CD4-positive, CD25-positive, alpha-beta regulatory T cell (primary cell): ENCODE measurements at regions not wholly inside any gene's neighbourhood (a gene's known extent, or its start where the extent isn't known, plus 50 kb on each side); places are given as distances from the start of the nearest gene placed in this dataset.

Source experiments
- ATAC-seq, 2 donors: fragments of 150-1000 bp; cut with Tn5 transposase; one replicate each; pipeline ENCODE4 v1.10.0; 2021; ENCODE audit warnings: low read depth in 2 of 2, moderate number of reproducible peaks in 2 of 2, moderate library complexity in 1 of 2
- DNase-seq, 3 donors: peaks; one replicate each; pipeline versions ENCODE4 v3.0.0 to v3.0.0-alpha.2; 2012 to 2022; ENCODE audit warnings: mixed read lengths in 1 of 3
- H3K27ac ChIP-seq: one replicate; pipeline ENCODE4 v1.7.0; 2013; ENCODE audit warnings: mild to moderate bottlenecking, low read length; ENCODE audit not compliant: insufficient read depth, poor library complexity, severe bottlenecking
- H3K27me3 ChIP-seq: one replicate; pipeline ENCODE4 v1.7.0; 2013; ENCODE audit warnings: low read length; ENCODE audit not compliant: control insufficient read depth, insufficient read depth
- H3K36me3 ChIP-seq: one replicate; pipeline ENCODE4 v1.7.0; 2013; ENCODE audit warnings: mild to moderate bottlenecking, low read length, moderate library complexity; ENCODE audit not compliant: control insufficient read depth, insufficient read depth
- H3K4me1 ChIP-seq: 2 replicates; pipeline ENCODE4 v1.7.0; 2013; ENCODE audit warnings: mild to moderate bottlenecking, low read length; ENCODE audit not compliant: insufficient read depth, control insufficient read depth, poor library complexity, severe bottlenecking
- H3K4me3 ChIP-seq: one replicate; pipeline ENCODE4 v1.7.0; 2013; ENCODE audit warnings: low read depth, mild to moderate bottlenecking, low read length, moderate library complexity
- H3K9me3 ChIP-seq, 2 experiments: 1 replicate in 1 of 2; 2 replicates in 1 of 2; pipeline ENCODE4 v1.7.0; 2013; ENCODE audit warnings: low read length in 2 of 2, mild to moderate bottlenecking in 1 of 2, moderate library complexity in 1 of 2; ENCODE audit not compliant: control insufficient read depth in 2 of 2
- H3K27ac Mint-ChIP-seq, 3 donors: one replicate each; pipeline ENCODE4 v1.8.0; 2020 to 2022; ENCODE audit warnings: mild to moderate bottlenecking in 3 of 3, mixed read lengths in 3 of 3, moderate library complexity in 2 of 3
- H3K27me3 Mint-ChIP-seq: one replicate; pipeline ENCODE4 v1.8.0; 2022; ENCODE audit warnings: mild to moderate bottlenecking, mixed read lengths
- H3K36me3 Mint-ChIP-seq: one replicate; pipeline ENCODE4 v1.8.0; 2020; ENCODE audit warnings: mixed read lengths
- H3K4me1 Mint-ChIP-seq, 4 donors: one replicate each; pipeline ENCODE4 v1.8.0; 2020 to 2022; ENCODE audit warnings: mixed read lengths in 4 of 4, mild to moderate bottlenecking in 1 of 4
- H3K4me3 Mint-ChIP-seq, 4 donors: one replicate each; pipeline ENCODE4 v1.8.0; 2020 to 2022; ENCODE audit warnings: mild to moderate bottlenecking in 4 of 4, mixed read lengths in 4 of 4, moderate library complexity in 3 of 4
- H3K9me3 Mint-ChIP-seq, 7 donors: one replicate each; pipeline ENCODE4 v1.8.0; 2020 to 2022; ENCODE audit warnings: mixed read lengths in 7 of 7, mild to moderate bottlenecking in 3 of 7, moderate library complexity in 2 of 7

GRCh38 chr2:240225660-240226475, 85.4 kb upstream of the OTOS start:
- Histone ChIP-seq H3K27ac (no peak overlapping the region), H3K27me3 (peaks cover 6% of the 10 kb centered on the region), H3K4me1 (no peaks in the 10 kb centered on the region), H3K36me3 (no peaks in the 10 kb centered on the region), H3K4me3 (no peak overlapping the region), H3K9me3 (peaks cover 5 to 13% of the 10 kb centered on the region in 2 experiments)
- ATAC-seq (no peak), DNase-seq (no peak)
- H3K27ac Mint-ChIP-seq = peak overlapping the region in 1 of 3 donors; percentile 84
- H3K4me3 Mint-ChIP-seq = no peak overlapping the region
- H3K36me3 Mint-ChIP-seq = no peaks in the 10 kb centered on the region
- H3K4me1 Mint-ChIP-seq = peaks cover 0 to 4% (median 0%) of the 10 kb centered on the region in 4 donors
- peaks cover 0 to 23% (median 4%) of the 10 kb centered on the region in 7 donors for H3K9me3 Mint-ChIP-seq
- H3K27me3 Mint-ChIP-seq = peaks cover 28% of the 10 kb centered on the region

- Histone ChIP-seq H3K9me3 (peaks cover 5 to 13% of the 10 kb centered on the region in 2 experiments), H3K4me1 (no peaks in the 10 kb centered on the region), H3K4me3 (no peak overlapping the region), H3K27me3 (peaks cover 6% of the 10 kb centered on the region), H3K27ac (no peak overlapping the region), H3K36me3 (no peaks in the 10 kb centered on the region)
- Mint-ChIP-seq H3K9me3 (peaks cover 0 to 23% (median 4%) of the 10 kb centered on the region in 7 donors), H3K27ac (no peak overlapping the region), H3K4me3 (no peak overlapping the region), H3K36me3 (no peaks in the 10 kb centered on the region), H3K27me3 (peaks cover 33% of the 10 kb centered on the region), H3K4me1 (peaks cover 0 to 4% (median 0%) of the 10 kb centered on the region in 4 donors)
- ATAC-seq = no peak
- no peak for DNase-seq
Measured at GRCh38 chr2:240226672-240227537, 86.4 kb upstream of the OTOS start.

- H3K27ac Mint-ChIP-seq = no peak overlapping the region
- ATAC-seq = no peak
- no peaks in the 10 kb centered on the region for H3K36me3 Mint-ChIP-seq
- Histone ChIP-seq H3K9me3 (peaks cover 5 to 13% of the 10 kb centered on the region in 2 experiments), H3K27me3 (peaks cover 6% of the 10 kb centered on the region), H3K4me3 (no peak overlapping the region), H3K36me3 (no peaks in the 10 kb centered on the region), H3K27ac (no peak overlapping the region), H3K4me1 (peaks cover 2% of the 10 kb centered on the region)
- no peak for DNase-seq
- H3K9me3 Mint-ChIP-seq = peaks cover 0 to 23% (median 4%) of the 10 kb centered on the region in 7 donors
- peaks cover 0 to 4% (median 0%) of the 10 kb centered on the region in 4 donors for H3K4me1 Mint-ChIP-seq
- H3K27me3 Mint-ChIP-seq = peaks cover 33% of the 10 kb centered on the region
- no peak overlapping the region for H3K4me3 Mint-ChIP-seq
Measured at GRCh38 chr2:240227538-240228428, 87.3 kb upstream of the OTOS start.

GRCh38 chr2:240229005-240229404, 88.5 kb upstream of the OTOS start:
- no peak overlapping the region for H3K4me3 ChIP-seq
- no peak overlapping the region for H3K27ac ChIP-seq
- peaks cover 0 to 23% (median 4%) of the 10 kb centered on the region in 7 donors for H3K9me3 Mint-ChIP-seq
- peaks cover 5 to 13% of the 10 kb centered on the region in 2 experiments for H3K9me3 ChIP-seq
- peaks cover 29% of the 10 kb centered on the region for H3K27me3 Mint-ChIP-seq
- no peaks in the 10 kb centered on the region for H3K36me3 ChIP-seq
- no peak for ATAC-seq
- H3K4me3 Mint-ChIP-seq = no peak overlapping the region
- no peak for DNase-seq
- peaks cover 8% of the 10 kb centered on the region for H3K4me1 ChIP-seq
- no peak overlapping the region for H3K27ac Mint-ChIP-seq
- peaks cover 6% of the 10 kb centered on the region for H3K27me3 ChIP-seq
- peaks cover 0 to 4% (median 1%) of the 10 kb centered on the region in 4 donors for H3K4me1 Mint-ChIP-seq
- no peaks in the 10 kb centered on the region for H3K36me3 Mint-ChIP-seq

- H3K27me3 Mint-ChIP-seq = peaks cover 28% of the 10 kb centered on the region
- Histone ChIP-seq H3K9me3 (peaks cover 5 to 13% of the 10 kb centered on the region in 2 experiments), H3K27me3 (peaks cover 6% of the 10 kb centered on the region), H3K36me3 (no peaks in the 10 kb centered on the region), H3K4me1 (peaks cover 8% of the 10 kb centered on the region), H3K4me3 (no peak overlapping the region), H3K27ac (no peak overlapping the region)
- peaks cover 0 to 5% (median 2%) of the 10 kb centered on the region in 4 donors for H3K4me1 Mint-ChIP-seq
- ATAC-seq (no peak), DNase-seq (no peak)
- peaks cover 0 to 23% (median 4%) of the 10 kb centered on the region in 7 donors for H3K9me3 Mint-ChIP-seq
- no peaks in the 10 kb centered on the region for H3K36me3 Mint-ChIP-seq
- no peak overlapping the region for H3K27ac Mint-ChIP-seq
- no peak overlapping the region for H3K4me3 Mint-ChIP-seq
Measured at GRCh38 chr2:240229603-240230235, 89.3 kb upstream of the OTOS start.

- ATAC-seq (no peak), DNase-seq (no peak)
- peaks cover 0 to 7% (median 2%) of the 10 kb centered on the region in 4 donors for H3K4me1 Mint-ChIP-seq
- no peaks in the 10 kb centered on the region for H3K36me3 ChIP-seq
- H3K4me3 Mint-ChIP-seq = no peak overlapping the region
- peaks cover 6% of the 10 kb centered on the region for H3K27me3 ChIP-seq
- no peak overlapping the region for H3K27ac Mint-ChIP-seq
- no peak overlapping the region for H3K4me3 ChIP-seq
- no peaks in the 10 kb centered on the region for H3K36me3 Mint-ChIP-seq
- H3K4me1 ChIP-seq = peaks cover 8% of the 10 kb centered on the region
- H3K9me3 ChIP-seq = peaks cover 5 to 13% of the 10 kb centered on the region in 2 experiments
- no peak overlapping the region for H3K27ac ChIP-seq
- peaks cover 0 to 23% (median 4%) of the 10 kb centered on the region in 7 donors for H3K9me3 Mint-ChIP-seq
- peaks cover 28% of the 10 kb centered on the region for H3K27me3 Mint-ChIP-seq
Measured at GRCh38 chr2:240230291-240230931, 90.0 kb upstream of the OTOS start.
